ENCODE measurements at regions not wholly inside any gene's neighbourhood (a gene's known extent, or its start where the extent isn't known, plus 50 kb on each side); places are given as distances from the start of the nearest gene placed in this dataset.

GRCh38 chr6:134787261-134787877 lies 162.5 kb downstream of the ALDH8A1 start:
- no peak for TF ChIP-seq CTCF (IDR thresholded peaks at IDR 0.05; ENCODE audit: control extremely low read depth in 1 of 3, insufficient read depth in 1 of 3, low read depth in 1 of 3, low read length in 3 of 3)
- TF ChIP-seq TAF7 (optimal IDR thresholded peaks at IDR 0.05; ENCODE audit: borderline replicate concordance, low read depth, low read length): no peak
